Left kidney (tissue), 1 donor: ENCODE measurements at regions not wholly inside any gene's neighbourhood (a gene's known extent, or its start where the extent isn't known, plus 50 kb on each side); places are given as distances from the start of the nearest gene placed in this dataset.

Experiments used
- DNase-seq: peaks from one replicate; pipeline ENCODE4 v3.0.0-alpha.2; 2013

DNA sequence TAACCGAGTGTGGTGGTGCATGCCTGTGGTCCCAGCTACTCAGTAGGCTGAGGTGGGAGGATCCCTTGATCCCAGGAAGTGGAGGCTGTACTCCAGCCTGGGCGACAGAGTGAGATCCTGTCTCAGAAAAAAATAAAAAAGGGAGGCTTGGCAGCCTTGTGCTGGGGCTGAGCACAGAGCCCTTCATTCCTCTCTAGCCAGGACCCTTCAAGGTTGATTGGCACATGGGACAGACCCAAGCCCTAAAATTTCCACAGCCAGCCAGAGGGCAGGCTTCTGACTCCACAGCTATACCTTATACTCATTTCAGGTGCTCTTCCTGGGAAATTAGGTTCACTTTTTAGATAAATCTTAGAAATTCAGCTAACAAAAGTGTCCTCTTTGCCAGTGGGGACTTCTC lies 553.0 kb upstream of the CPEB2 start:
- no peak for DNase-seq

DNA sequence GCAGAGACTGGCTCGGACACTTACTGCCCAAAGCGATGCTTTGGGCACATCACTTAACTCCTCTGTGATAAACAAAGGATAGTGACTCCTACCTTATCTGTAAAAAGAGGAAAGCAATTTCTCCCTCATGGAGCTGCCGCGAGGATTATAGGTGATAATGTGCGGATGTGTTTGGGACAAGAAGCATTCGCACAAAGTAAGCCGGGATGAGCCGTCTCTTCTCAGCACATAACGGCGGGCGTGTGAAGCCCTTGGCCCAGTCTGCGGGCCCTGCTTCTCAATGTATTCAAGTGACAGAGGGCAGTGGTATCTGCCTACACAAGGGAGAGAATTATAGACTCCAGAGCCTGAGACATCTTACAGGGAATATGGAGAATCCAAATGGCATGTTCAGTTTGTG lies 550.3 kb upstream of the CPEB2 start:
- no peak for DNase-seq

DNA sequence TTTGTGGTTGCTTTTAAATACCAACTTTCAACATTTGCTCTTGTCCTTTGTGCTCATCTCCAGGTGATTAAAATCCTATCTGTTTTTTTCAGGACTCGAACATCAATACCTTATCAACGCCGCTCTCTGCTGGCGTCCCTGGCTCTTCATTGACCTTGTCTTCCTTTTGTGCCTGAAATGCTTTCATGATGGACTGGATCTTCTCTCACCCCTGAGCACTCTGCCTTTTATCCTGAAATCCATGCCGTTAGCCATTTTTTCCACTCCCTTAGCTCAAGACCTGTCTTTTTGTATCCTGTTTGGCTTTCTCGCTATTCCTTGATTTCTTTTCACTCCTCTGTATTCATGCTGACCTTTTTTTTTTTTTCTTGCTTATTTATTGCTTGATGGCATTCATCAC lies 549.5 kb upstream of the CPEB2 start:
- DNase-seq = no peak

DNA sequence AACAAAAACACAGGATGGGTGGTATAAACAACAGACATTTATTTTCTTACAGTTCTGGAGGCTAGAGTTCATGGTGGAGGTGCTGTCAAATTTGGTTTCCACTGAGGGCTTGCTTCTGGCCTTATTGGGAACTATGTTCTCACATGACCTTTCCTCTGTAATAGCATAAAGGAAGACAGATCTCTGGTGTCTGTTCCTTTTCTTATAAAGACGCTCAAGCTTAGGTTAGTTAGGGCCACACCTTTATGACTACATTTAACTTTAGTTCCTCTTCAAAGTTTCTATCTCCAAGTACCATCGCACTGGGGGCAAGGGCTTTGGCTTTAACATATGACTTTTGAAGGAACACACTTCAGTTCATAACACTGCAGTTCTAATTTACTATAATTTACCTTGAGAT lies 543.8 kb upstream of the CPEB2 start:
- no peak for DNase-seq

DNA sequence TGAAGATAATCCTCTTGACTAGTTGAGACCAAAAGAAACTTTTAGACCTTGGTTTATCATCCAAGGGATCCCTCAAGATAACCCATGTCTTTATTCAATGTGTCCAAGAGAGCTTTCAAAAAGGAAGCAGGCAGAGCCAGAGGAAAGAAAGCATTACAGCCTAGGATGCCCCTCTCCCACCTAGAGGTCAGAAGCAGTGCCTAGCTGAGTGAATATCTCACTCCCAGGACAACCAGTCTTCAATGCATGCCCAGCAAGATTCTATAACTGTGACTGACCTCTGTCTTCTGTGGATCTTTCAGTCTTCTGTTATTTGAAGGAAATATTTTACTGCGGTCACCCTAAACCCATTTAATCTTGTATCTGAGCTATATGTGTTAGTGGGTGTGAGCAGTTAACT lies 537.2 kb upstream of the CPEB2 start:
- no peak for DNase-seq

DNA sequence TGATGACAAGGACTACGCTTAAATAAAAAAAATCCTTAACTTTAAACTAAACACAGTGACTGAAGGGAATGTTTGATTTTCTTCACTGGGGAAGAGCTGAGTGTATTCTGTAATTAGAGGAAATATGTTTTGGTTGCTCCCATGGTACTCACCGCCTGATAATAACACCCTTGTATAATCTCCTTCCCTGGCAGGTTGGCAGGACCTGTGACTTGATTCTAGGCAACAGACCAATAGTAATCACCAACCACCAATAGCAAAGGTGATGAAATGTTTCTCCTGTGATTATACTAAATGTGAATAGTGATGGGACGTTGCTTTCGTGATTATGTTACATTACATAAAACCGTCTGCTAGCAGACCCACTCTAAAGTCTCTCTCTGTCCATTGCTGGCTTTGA lies 536.8 kb upstream of the CPEB2 start:
- DNase-seq = no peak

DNA sequence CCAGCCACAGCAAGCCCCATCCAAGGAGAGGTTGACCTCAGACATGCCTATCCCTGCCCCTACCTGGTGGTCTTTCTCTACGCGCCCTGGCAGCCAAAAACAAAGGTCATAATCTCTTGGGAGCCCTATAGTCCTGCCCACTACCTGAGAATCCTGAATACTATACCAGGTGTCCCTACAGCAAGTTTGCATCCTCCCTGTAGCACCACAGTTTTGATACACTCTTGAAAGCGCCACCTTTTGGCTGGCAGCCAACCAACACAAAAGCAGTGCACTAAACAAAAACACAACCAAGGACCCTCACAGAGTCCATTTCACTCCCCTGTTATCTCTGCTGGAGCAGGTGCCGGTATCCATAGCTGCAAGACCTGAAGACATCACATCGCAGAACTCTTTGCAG lies 523.8 kb upstream of the CPEB2 start:
- no peak for DNase-seq

DNA sequence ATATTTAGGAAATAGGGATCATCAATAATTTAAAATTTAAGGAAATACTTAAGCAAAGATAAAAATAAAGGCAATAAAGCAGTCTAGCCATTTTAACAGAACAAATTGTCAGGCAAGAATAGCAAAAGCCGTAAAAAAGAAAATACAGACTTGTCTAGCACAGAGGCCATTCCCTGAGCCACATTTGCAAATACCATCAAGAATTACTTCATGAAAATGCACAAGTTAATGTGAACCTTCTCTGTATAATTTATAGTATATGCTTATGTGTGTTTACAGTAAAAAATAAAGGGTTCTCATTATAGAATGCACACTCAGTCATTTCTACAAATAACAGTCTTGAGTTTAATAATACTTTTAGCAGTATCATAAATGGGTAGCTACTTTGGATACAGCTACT lies 505.9 kb upstream of the CPEB2 start:
- no peak for DNase-seq

DNA sequence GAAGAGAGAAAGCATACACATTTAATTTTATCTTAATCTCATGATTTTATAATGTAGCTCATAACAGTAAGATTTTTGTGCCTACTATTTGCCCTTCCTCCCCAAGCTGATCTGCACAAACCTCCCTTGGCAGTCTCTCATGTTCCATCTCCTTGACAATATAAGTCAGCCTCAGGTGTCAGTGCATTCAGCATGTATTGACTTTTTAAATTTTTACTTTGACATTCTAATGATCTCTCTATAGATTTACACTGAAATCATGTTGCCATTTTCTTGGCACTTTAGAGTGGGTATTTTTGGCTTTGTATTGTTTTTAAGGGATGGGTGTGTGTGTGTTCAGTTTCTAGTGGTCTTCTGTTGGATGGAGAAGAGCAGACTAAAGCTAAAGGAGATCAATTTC lies 505.3 kb upstream of the CPEB2 start:
- DNase-seq = no peak

DNA sequence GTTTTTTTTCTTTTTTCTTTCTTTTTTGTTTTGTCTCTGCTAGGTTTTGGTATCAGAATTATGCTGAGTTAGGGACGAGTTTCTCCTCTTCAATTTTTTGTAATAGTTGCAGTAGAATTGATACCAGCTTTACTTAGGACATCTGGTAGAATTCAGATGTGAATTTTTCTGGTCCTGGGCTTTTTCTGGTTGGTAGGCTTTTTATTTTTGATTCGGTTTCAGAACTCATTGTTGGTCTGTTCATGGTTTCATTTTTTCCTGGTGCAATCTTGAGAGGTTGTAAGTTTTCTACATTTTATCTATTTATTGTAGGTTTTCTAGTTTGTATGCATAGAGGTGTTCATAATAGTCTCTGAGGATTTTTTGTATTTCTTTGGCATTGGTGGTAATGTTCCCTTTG lies 498.1 kb upstream of the CPEB2 start:
- DNase-seq = no peak

DNA sequence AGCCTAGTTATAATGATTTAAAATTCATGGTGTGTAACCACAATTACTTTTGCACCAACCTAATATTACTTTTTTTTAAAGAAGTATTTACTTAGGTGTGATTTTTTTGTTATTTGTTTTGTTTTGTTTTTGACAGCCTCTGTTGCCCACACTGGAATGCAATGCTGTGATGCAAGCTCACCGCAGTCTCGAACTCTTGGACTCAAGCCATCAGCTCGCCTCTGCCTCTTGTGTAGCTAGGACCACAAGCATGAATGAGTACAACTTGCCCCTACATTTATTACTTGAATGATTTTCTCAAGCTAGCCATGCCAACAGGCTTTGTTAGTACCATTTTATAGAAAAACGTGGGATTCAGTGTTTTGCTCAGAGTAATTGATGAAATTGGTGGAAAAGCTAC lies 488.8 kb upstream of the CPEB2 start:
- no peak for DNase-seq

DNA sequence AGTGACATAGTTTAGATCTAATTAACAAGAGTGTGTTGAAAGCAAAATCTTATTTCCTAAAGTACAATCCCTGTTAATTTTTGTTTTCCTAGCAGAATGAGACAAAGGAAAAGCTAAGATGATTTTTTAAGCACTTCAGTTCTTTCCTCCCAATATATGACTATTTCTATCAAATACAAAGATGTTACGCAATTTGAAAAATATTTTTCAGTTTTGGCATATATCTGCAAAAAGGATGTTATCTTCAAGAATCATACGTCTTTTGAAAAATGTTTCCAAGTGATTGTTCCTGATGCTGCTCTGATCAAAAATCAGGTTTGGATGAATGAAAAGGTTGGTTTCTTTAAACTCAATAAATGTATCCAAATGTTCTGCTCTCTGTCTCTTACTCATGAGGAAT lies 486.7 kb upstream of the CPEB2 start:
- DNase-seq = no peak

DNA sequence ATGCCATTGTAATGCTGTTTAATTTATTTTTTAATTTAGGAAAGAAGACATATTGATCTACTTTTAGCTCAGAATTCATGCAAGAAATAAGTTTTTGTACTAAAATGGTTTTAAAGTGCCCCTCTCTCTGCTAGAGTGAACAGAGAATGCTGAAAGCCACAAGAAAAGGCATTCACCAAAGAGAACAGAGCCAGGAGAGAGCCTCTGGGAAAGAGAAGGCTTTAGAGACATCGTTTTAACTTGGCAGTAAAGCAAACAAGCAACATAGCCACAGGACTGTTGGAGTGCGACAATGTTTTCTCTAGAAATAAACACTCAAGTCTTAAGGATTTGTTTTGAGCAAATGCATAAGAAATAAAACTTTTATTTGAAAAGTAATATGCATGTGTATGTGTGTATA lies 484.1 kb upstream of the CPEB2 start:
- no peak for DNase-seq

DNA sequence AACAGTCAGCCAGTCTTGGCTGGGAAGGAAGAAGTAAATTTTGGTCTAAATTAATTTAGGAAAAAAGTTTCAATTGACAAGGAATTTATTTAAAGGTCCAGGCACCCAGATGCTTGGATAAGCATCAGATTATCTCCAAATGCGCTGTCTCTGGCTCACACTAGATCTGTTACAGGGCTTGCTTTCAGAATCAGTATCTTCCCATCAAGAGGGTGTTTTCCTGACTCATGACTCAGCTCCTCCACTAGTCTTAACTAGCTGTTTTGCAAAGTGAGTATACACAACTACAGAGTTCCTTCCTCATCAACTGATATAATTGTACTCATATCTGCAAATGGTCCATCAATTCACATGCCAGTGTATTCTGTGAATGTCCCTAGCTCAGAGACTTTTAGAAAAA lies 482.1 kb upstream of the CPEB2 start:
- no peak for DNase-seq

DNA sequence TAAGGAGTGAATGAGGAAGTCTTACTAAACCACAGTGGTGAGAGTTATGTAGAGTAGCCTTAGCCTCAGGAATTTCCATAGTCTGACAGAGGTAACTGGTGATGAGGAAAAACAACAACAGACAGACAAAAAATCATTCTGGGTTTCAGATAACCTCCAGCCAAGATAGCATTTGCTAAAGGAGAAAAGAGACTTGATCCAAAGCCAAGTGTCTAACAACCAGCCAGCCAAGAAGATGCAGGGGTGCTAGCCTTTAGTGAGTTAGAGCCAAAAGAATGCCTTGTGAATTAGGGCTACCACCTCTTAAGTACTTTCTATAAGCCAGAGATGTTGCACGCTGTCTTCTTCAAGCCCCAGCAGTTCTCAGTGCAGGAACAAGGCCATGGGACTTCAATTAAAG lies 478.0 kb upstream of the CPEB2 start:
- DNase-seq = no peak

DNA sequence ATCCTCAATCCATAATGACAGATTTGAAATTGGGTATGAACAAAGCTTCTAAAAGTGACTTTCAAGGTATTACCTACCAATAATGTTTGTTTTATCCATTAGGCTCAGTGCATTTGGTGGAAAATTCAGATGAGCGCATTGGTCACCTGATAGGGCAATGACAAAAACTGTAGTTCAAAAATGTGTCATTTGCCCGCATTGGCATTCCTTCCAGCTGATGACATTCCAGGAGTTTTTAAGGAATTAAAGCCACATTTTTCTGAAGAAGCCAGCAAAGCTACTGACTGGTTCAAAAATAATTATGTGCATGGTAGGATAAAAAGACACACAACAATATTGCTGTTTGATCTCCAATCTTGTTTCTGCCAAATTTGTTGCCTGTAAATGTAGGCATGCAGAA lies 473.4 kb upstream of the CPEB2 start:
- no peak for DNase-seq

DNA sequence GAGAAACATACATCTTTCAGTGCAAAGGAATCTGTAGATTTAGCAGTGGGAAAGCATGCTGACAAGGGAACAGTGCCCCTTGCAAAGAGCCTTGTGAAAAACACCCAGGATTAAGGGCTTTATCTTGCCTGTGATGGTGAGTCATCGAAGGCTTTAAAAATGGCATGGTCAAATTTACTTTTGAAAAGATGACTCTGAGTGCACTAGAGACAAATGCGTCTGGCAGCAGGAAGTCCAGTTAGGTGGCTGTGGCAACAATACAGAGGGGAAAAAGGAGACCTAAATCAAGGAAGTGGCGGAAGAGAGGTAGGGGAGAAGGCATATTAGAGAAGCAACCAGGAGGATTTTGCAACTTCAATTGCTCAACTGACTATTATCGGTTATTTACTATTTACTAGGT lies 472.6 kb upstream of the CPEB2 start:
- DNase-seq = no peak

DNA sequence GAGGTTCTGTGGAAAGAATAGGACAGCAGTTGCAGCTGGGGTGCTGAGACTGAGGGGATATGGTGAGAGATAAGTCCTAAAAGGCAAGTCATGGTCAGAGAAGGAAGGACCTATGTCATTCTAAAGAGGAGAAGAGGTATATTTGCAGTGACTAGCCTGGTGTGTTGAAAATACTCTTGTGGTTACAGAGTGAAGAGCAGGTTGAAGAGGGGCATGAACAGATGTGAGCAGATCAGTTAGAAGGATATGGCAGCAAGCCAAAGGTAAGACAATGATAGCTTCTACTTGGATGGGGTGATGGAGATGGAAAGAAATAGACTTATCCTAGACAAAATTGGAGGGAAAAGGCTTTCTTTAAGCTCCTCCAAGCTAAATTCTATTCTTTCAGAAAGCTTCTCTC lies 469.8 kb upstream of the CPEB2 start:
- DNase-seq = no peak

DNA sequence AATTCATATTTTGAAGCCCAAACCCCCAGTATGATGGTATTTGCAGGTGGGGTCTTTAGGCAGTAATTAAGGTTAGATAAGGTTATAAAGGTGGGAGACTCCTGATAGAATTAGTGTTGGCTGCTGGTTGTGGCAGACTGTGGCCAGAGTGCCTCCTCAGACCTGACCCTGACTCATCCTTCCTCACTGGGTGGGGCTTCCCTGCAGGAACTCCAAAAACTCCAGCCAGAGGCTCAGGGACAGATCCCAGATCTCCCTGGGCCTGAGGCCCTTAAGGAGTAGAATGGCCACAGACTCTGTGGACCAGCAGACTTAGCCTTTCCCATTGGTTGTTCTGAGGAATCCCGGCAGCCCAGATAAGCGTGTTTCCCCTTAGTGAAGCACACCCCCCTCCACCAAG lies 463.0 kb upstream of the CPEB2 start:
- DNase-seq = no peak

DNA sequence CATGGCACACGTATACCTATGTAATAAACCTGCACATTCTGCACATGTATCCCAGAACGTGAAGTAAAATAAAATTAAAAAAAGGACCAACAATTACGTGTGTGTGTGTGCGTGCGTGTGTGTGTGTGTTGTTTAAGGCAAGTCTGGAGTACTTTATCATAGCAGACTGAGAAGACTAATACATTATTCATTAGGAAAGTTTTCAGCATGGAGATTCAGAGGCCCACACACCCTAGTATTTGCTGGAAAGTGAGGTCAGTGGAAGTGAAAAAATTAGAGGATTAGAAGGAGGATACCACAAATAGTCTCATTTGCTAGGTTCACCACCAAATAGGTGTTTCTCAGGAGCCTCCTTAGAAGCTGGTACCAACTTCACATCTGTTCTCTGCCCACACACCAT lies 457.1 kb upstream of the CPEB2 start:
- no peak for DNase-seq

DNA sequence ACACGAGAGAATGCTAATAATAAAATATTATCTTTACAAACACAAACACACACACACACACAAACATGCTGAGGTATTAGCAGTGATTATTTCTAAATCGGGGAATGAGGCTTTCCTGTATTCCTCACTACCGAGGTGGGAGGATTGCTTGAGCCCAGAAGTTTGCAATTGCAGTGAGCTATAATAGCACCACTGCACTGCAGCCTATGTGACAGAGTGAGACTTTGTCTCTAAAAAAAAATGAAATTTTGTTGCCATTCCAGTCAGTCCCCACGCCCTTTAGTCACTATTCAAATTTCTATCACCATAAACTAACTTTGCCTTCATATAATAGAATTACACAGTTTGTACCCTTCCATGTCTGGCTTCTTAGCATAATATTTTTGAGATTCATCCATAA lies 456.5 kb upstream of the CPEB2 start:
- DNase-seq = no peak

DNA sequence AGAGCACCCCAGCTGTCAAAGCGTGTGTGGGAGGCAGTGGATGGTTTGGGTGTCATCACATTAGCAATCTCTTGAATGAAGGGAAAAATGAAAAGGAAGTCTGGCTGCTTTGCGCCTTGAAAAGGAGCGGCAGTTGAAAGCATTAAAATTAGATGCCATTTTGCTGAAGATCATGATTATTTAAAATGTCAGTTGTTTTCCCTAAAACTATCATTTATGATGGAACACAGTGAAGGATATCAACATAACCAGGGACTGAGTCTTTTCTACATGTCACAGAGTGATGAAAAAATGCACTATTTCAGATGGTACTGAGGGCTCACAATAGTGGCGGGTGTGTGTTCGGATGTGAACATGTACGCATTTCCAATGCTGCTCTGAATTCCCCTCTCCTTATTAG lies 450.2 kb upstream of the CPEB2 start:
- no peak for DNase-seq

DNA sequence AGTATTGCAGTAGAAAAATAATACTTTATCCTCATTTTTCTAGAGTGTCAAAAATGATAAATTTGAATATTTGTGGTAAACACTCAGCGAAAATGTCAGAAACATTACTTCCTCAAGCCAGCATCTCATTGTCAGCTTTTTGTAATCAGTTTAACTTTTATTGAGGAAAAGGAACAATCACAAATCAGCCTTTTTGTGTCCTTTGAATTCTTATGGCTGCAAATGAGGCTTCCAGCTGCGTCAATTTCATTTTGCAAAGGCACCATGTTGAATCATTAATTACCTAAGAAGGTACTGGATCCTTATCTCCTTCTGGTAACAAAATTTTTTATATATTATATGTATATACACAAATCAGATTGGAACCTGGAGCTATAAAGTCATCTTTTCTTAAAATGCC lies 442.6 kb upstream of the CPEB2 start:
- no peak for DNase-seq

DNA sequence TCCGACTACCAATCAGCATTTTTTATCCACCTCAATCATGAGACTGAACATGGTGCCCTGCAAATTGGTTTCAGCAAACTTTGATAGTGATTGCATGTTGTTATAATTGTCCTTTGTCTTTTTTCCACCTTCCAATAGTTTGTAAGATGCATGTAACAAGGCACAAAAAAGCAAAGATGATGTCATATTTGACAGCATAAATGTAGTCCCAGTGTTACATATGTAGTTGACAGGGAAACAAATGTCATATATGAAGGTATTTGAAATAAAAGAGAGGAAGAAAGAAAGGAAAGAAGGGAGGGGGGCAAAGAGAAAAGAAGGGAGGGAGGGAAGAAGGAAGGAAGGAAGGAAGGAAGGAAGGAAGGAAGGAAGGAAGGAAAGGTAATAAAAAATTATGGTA lies 441.7 kb upstream of the CPEB2 start:
- no peak for DNase-seq

DNA sequence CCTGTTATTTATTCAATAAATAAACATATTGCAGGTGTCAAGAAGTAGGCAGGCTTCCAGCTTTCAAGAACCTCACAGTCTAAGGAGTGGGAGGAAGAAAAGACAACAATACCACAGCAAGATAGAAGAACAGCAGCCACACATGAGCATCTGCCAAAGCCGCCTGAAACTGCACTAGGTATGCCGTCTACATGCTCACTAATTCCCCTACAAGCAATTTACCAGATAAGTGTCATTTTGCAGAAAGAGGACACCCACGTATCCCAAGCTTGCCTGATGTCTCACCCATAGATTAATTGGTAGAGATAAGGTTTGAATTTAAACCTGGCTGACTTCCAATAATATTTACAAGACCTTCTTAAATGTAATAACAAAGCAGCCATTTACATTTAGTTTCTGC lies 439.4 kb upstream of the CPEB2 start:
- no peak for DNase-seq

DNA sequence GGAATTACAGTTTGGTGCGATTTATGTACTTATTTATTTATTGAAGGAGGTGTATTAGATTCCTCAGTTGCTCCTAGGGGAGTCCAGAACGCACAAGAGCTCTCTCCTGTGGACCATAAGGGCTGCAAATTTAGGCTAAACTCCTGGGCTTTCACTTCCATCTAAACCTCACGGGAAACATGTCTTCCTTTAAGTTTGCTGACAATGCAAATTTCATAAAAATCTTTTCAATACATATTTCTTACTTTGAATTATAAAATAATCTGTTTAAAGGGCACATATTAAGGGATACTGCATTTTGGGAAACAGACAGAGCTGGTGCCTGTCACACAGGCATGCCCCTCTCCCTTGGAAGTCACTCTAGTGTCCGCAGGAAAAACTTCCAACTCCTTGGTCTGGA lies 438.0 kb upstream of the CPEB2 start:
- no peak for DNase-seq
